NCI-H748 treated with DMSO at 0.1 percent for 48 hours (cell line): ENCODE measurements at regions not wholly inside any gene's neighbourhood (a gene's known extent, or its start where the extent isn't known, plus 50 kb on each side); places are given as distances from the start of the nearest gene placed in this dataset.
A peak's percentile ranks its signal among the peaks of the same experiment; 100 is the strongest.
"Not testable (repeated sequence)": the region's sequence is repeated elsewhere in the genome, so short reads cannot be mapped to it uniquely, and the experiment has no call there.

Experiments used
- DNase-seq: peaks from one replicate; lab custom pipeline; 2025; lab: John Stamatoyannopoulos, UW

DNA sequence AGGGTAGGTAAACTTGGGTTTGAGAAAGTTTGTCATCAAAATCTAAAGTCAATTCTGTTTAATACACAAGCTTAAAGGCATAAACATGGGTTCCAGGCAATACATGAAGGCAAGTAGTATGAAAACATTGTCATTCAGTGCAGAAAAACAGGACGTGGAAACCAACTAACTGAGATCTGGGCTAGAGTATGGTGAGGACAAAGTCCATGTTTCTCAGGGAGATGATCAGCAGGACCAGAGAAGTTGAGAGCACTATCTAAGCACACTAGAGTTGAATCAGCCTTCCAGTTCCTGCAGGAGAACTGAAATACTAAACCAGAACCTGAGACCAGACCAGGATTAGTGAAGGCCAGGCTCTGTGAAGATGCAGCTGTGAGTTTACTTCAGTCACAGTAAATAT lies 302.8 kb upstream of the CRIM1 start:
- DNase-seq: no peak

DNA sequence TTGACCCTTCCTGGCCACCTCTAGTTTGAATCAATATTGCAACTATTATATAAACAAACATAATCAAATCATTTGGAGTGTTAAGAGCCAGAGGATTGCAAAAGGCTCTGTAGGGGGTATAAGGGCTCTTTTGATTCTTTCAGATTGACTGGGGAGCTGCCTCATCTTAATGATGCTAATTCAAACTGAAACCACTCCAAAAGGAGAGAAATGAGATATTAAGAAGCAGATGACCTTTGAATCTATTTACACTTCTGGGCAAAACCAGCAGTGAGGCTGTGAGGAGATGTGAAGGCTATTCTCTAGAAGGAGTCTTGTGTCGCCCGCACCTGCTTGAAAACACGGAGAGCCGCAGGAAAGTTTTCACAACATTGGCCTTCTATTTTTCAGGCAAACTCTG lies 311.2 kb upstream of the CRIM1 start:
- peak; percentile 10 for DNase-seq

DNA sequence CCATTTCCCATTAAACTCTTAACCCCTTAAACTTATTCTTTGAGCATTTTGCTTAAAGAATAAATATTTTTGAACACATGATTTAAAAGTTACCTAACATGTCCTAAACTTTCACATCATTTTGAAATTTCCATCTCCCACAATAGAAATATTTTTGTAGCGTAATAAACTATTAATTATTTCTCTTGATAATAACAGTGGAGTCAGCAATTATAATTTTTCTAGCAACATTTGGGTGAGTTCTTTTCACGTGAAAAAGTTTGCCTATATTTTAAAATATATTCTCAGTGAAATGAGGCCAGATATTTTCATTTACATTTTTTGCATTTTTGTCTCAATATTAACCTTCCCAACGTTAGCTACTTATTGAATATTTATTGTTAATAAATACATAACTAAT lies 320.4 kb upstream of the CRIM1 start:
- DNase-seq: no peak

DNA sequence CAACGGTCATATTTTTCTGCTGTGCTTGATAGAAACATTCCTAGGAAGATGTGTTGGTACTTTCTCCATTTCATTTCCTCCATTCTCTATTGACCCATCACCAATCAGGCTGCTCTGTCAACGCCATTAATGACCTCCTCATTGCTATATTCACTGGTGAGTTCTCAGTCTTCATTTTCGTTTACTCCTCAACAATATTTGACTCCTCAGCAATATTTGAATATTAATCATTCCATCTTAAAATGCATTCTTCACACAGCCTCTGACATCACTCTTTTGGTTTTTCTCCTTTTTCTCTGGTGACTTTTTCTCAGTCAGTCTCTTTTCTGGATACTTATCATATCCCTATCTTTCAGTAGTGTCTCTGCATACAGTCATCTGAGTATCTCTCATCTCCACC lies 323.5 kb upstream of the CRIM1 start:
- no peak for DNase-seq

DNA sequence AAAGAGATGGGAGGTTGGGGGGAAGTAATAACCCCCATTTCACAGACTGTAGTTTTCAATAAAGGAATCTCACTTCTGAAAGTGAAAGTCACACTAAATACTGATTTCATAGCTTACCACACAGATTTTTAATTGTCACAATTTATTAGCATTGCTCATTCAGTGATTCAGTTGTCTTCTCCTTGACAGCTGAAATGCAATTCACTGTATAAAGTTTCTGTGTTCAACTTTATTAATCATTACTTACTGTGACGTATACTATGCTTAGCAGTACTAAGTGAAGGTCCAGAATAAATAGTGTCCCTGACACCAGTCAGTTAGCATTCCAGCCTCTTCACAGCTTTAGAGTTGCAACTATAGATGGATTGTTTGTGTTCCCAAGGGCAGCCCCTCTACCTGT lies 324.1 kb upstream of the CRIM1 start:
- DNase-seq: no peak

DNA sequence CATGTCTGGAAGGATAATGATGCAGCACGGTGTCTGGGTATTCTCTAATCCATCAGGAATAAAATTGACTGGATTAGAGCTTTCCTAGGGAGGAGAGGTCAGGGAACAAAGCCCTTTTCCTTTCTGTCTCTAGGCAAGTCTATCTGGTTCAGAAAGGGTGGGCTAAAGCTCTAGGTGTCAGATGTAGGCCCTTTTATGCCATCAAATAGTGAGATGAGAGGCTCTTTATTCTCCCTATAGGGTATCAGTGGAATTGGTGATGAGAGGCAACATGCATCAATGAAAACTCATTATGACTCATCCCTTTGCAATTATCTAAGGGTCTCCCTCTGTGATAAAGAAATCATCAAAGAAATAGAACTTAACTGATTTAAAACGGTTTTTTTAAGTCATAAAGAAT lies 328.0 kb upstream of the CRIM1 start:
- DNase-seq: no peak

DNA sequence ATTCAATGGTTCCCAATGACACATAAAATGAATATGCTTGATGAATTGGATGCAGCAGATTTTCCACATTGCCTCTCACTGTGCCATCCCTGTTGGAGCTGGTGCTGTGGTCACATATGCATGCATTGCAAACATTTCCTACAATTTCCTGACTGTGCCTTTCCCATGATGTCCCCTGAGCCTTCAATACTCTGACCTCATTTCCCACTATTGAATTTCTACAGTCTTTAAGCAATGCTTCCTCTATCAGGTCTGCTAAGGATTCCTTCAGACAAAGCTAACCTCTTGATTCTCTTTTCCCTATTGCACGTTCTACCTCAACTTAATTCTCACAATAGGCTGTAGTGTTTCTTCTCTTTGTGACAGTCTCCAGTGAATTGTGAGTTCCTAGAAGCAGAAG lies 342.5 kb upstream of the CRIM1 start:
- no peak for DNase-seq

DNA sequence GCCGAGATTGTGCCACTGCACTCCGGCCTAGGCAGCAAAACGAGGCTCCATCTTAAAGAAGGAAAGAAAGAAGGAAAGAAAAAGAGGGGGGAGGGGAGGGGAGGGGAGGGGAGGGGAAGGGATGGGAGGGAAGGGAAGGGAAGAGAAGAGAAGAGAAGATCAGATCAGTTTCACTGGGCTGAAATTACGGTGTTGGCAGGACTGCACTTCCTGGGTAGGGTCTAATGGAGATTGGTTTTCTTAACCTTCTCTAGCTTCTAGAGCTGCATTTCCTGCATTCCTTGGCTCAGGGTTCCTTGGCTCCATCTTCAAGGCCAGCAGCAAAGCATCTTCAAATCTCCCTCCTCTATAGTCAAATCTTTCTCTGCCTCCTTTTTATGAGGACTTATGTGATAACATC lies 349.1 kb upstream of the CRIM1 start:
- no peak for DNase-seq

DNA sequence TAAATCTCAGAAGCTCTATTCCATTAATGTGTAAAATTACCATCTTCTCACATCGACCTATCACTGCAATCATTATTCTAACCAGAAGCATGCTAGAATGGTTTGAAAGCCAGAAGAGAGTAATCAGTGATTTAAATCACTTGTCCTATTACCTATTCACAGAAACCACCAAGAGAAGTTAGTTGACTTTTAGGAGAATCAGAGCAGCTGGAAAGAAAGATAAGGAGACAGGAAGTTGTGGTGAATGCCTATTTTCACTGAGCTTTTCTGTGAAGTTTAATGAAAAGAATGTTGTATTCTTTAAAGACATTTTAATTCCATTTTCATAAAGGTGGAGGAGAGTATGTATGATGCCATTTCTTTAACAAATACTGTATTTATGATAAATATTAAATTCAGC lies 352.6 kb upstream of the CRIM1 start:
- no peak for DNase-seq

DNA sequence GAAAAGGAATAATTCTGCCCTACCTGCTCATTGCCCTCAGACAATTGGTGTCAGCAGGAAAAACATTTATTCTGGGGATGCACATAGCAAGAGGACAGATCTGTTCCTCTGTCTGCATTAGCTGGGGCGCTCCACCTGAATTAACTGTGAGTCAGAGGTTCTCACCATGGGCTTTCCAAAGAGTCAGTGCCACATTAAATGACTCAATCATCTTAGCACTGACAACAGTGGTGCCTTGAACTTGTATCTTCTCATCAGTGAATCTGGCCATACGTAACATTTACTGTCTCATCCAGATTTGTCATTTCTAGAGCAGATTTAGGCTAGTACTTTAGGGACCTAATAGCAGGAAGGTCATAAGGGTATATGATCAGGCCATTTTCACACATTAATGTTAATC lies 358.1 kb upstream of the CRIM1 start:
- no peak for DNase-seq

DNA sequence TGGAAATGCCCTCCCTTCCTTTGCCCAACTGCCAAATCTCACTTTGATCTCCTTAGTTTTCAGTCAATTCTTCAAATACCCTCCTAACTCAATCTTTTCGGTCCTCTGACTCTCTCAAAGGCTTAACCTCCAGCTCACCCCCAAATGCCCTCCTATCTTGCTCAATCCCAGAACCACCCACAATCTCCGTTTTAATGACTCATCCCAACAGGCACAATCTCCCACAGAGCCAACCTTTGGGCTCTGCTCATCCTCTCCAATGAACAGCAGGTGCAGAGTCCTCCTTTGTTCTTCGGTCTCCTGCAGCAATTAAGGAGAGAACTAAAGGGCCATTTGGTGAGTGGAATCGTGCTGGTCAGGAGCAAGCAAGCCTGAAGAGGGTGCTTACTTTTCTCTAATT lies 366.1 kb upstream of the CRIM1 start:
- DNase-seq: no peak

DNA sequence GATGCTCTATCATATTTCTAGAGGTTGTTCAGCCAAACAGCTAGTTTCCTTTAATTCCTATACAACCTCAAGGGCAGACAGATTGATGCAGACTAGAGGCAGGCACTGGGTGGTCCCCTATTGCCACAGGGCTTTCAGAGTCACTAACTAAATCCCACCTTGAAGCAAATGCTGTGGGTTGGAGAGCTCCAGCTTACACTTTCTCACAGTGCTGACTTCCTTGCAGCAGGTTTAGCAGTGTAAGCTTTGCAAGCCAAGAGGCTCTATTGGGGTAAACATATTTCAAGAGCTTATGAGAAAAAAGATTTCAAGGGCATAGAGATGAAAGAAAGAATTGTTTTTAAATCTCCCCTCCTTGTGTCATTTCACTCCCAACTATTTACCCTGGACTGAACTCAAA lies 366.5 kb upstream of the CRIM1 start:
- no peak for DNase-seq

DNA sequence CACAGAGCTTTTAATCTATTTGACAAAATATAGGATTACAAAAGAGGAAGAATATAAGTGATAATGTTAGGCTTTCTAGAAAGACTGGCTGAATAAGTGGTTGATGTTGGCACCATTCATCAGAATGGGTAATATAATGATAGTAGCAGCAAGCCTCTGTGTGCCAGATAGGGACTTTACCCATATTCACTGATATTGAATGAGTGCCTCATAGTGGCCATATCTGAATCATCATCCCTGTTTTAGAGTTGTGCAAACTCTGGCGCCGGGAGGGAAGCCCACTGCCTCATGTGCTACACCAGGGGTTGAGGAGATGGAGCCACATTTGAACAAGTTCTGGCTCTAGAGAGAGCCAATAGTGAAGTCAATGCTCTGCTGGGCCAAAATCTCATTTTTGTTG lies 368.7 kb upstream of the CRIM1 start:
- no peak for DNase-seq

DNA sequence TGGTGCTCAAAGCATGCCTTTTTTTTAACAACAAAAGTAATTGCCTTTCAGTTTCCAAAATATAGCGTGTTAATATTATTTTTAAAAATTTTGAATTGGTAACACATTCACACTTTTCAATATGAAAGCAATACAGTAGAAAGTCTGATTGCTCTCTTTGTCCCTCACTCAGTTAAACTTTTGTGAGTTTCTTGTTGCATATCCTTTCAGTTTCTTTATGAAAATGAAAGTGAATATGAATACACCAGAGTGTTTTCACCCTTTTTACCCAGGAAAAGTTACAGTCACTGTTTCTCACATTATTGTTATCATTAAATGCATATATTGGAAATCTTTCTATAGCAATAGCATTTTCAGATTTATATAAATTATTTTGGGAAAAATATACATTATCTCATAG lies 377.4 kb upstream of the CRIM1 start:
- DNase-seq: no peak

DNA sequence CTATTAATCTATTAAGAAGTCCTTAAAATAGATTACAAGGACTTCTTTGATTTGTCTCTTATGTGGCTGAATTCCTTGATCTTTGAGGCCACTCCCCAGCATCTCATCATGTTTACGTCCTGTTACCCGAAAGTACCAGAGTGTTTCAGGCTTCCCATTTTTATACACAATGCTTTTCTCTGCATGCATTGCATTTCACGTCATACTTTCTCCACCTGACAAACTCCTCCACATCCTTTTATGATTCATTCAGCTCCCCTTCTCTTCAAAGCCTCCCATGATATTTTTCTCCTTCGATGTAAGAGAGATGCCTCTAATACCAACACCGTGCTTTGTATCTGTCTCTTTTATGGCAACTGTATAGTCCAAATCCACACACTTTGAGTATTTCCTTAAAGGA lies 379.0 kb upstream of the CRIM1 start:
- DNase-seq: no peak

DNA sequence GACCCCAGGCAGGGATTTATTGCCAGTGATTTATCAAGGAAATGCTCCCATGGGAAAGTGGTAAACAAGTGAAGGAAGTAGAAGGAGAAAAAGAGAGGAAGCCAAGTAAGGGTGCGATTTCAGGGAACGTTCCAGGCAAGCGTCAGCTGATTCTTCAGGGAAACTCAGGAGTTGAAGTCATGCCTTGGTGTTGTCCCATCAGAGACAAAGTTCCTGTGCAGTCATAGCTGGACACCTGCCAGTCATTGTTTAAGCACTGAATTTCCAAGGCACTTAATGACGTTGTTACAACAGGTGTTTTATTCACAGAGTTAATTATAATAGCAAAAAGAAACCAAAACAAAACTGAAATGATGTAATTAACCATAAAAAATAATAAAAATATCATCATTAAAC lies 381.8 kb upstream of the CRIM1 start:
- no peak for DNase-seq

DNA sequence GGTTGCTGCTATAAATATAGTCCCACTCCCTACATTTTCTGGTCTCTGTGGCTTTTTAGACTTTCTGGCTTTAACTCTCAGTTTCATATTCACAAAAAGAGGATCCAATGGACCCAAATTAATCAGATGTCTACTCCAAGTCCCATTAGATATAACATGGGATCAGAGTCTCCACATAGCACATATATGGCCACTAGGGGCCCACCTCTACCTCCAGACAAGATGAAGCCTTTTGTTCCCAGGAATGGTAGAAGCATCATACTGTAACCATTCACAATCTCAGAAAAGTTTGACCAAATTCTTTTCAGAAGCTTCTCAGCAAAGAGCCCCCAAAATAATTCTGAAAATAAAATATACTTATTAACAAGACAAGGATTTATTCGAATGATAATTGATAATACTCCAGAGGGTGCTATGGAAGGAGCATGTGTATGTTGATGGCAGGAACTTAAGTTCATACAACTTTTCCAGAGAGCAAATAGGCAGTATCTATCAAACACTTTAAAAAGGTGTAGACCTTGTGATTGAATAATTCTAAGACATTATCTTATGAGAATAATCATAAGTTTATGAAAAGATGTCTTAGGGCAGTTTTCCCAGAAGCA lies 382.3 kb upstream of the CRIM1 start:
- no peak for DNase-seq

DNA sequence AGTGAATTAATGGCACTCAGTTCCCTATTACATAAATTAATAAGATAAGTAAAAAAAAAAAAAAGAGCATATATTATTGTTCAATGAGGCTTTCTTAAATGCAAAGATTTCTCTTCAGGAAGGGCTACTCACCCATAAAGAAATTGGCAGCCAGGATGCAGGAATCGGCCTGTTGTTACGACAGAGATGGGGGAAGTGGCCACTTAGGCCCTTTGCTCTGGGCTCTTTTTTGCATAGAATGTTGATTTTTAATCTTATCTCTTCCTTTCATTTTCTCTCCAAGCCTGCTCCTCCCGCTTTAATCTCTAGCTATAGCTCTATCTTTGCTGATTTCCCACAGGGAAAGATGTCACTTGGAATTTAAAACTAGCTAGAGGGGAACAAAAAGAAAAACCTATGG lies 391.8 kb upstream of the CRIM1 start:
- DNase-seq: no peak

DNA sequence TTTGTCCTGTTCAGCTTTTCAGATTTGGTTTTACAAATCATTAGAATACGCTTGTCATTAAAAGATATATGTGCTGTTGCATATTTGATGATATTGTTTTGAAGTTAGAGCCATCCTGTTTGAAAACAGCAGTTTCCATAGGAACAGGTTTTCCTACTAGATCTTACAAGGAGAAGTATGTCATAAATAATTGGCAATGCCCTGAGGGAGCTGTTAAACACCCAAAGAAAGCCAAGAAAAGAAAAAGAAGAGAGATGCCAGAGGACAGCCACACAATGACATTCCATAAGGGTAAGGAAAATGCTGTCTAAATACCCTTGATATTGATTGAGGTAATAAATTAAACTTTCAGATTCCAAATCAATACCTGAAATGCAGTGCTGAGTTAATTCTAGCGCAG lies 392.2 kb upstream of the CRIM1 start:
- DNase-seq: no peak

DNA sequence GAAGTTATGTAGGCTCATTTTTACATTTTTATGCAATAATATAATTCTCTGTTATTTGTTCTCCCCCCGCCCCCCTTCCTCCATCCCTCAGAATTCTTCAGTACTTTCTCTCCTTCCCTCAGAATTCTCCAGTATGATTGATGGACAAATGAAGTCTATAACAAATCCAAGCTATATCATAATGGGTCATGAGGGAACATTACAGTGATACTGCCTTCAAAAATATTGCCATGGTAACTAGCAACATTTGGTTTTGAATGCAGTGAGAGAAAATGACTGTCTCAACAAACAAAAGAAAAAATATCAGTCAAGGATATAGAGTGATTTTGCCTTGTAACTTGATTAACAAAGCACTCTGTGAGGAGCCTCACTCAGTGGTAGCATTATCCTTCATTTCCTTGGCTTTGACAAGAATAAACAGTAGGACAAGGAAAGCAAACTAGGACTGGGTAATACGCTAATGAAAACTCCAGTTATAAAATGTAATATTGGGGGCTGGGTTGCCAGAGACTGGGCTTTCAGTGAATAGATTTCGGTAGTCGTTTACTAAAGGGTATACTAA lies 392.9 kb upstream of the CRIM1 start:
- no peak for DNase-seq

DNA sequence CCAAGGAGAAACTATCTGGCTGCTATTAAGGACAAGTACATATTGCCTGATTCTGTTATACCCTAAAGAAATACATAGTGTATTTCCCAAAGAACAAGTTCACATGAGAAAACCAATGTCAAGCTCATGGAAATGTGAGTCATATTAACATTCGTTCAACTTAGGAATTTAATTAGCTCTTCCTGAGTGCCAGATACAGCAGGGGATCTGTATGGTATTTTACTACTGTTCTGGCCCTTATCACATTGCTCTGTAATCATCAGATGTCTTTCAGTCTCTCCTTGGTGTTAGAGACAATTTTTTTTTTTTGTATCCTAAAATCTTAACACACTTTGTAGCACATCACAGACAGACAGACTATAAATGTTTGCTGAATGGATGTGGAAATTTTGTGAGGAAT lies 395.0 kb upstream of the CRIM1 start:
- DNase-seq: no peak

DNA sequence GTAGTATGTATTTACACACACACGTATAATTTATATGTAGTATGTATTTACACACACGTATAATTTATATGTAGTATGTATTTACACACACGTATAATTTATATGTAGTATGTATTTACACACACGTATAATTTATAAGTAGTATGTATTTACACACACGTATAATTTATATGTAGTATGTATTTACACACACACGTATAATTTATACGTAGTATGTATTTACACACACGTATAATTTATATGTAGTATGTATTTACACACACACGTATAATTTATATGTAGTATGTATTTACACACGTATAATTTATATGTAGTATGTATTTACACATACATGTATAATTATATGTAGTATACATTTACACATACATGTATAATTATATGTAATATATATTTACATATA lies 398.5 kb upstream of the CRIM1 start:
- DNase-seq: not testable (repeated sequence)

DNA sequence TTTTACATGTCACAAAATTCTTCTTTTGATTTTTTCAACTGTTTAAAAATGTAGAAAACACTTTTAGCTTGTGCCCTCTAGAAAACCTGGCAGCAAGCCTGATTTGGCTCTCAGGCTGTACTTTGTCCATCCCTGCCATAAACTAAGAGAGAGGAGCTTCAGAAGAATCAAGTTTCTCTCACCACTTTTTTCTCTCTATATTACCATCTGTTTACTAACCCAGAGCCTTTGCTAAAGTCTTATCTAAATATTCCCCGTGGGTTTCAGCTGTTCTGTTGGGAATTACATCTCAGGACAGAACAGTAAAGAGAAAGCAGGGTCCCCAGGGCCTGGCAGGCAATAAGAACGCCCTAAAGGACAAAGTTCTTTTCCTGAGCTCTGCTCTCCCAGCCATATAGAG lies 409.1 kb upstream of the CRIM1 start:
- DNase-seq: no peak

DNA sequence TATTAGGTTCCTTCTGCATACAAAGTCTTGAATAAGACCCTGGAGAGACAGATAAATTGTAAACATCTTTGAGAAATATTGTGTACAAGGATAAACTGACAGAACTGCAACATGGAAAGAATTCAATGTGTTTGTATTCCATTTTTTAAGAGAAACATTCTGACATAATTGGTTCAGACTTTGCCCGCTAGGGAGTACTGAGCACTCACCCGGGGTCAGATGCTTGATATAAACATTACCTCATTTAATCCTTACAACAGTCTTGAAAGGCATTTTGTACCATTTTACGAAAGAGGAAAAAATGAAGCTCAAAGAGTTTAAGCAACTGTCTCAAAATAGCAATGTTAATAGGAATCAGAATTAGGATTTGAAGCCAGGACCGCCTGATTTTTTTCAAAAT lies 416.7 kb upstream of the CRIM1 start:
- DNase-seq: no peak

DNA sequence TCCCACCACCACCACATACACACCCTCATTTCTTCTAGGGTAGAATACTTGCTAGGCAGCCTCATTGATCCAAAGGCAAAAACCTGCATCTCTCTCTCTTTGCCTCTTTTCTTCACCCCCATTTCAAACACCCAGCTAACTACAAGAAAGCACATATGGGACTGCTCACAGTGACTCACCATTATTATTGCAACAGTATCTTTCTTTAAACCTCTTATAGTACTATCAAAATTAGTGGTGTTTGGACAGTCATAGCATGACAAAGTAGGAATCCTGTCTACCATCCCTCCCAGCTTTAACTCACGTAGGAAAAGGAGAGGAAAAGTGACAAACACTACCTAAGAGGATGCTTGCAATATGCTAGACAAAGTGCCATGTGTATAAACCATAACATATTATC lies 422.5 kb upstream of the CRIM1 start:
- DNase-seq: no peak
